Fibroblast of the aortic adventitia (primary cell): ENCODE measurements at regions not wholly inside any gene's neighbourhood (a gene's known extent, or its start where the extent isn't known, plus 50 kb on each side); places are given as distances from the start of the nearest gene placed in this dataset.

Experiments
- DNase-seq: peaks from one replicate; pipeline ENCODE4 v3.0.0-alpha.2; 2010; ENCODE audit warnings: low read depth
- H3K4me3 ChIP-seq: 2 replicates; pipeline ENCODE4 v1.5.1; 2011; ENCODE audit warnings: low read depth, mild to moderate bottlenecking, control low read depth, low read length, moderate library complexity
- CTCF ChIP-seq: IDR thresholded peaks from 2 replicates; pipeline ENCODE4 v1.5.1; 2011; ENCODE audit warnings: mild to moderate bottlenecking, low read length, control low read depth, inconsistent platforms; ENCODE audit not compliant: insufficient read depth

DNA sequence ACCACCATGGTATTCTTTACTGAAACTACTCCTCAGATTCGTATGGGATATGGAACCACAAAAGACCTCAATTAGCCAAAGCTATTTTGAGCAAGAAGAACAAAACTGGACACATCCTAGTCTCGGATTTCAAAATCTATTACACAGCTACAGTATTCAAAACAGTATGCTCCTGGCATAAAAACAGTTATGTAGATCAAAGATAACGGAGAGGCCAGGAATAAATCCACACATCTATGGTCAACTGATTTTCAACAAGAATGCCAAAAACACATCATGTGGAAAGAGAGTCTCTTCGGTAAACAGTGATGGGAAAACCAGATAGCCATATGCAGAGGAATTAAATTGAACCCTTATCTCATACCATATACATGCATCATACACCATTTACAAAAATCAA, 155.3 kb downstream of the SPCS3 start:
- no peak overlapping the region for H3K4me3 ChIP-seq
- peak; percentile 38 for DNase-seq
- no peak for TF ChIP-seq CTCF

DNA sequence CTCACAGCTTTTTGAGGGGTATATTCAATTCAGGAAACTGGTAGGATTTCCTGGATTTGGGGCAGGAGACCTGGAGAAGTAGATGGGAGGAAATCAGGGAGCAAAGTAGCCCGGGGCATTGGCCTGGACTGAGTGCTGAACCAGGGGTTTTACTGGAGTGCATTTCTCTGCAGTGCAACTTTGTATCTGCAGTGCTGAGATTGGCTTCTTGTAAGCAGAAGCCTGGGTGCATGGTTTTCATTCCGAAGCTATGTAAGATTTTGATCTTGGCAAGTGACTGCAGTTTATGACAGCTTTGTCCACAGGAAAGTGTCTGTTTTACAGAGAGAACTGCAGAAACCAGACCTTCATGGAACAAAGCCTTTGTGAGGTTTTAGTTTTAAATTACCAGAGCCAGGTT, 158.3 kb downstream of the SPCS3 start:
- TF ChIP-seq CTCF, result no peak
- H3K4me3 ChIP-seq, result no peak overlapping the region
- peak; percentile 73 for DNase-seq

GRCh38 chr4:176479767-176480166, 160.0 kb downstream of the SPCS3 start:
- no peak for TF ChIP-seq CTCF
- no peak overlapping the region for H3K4me3 ChIP-seq
- DNase-seq, result no peak

DNA sequence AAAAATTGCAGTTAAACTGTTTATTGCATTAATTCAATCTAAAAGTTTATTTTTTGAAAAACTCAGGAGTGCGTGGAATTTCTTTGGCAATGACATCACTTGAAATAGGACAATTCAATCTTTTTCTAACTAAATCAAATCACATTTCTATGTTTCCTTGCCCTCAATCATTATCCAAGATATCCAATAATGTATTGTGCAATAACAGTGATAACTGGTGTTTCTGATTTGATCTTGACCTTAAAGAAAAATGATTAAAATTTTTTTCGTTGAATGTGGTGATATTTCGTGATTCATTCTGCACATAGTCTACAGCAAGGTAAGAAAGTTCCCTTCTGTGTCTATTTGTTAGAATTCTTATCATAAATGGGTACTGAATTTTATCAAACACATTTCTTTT, 163.2 kb downstream of the SPCS3 start:
- DNase-seq, result no peak
- no peak overlapping the region for H3K4me3 ChIP-seq
- TF ChIP-seq CTCF, result no peak

DNA sequence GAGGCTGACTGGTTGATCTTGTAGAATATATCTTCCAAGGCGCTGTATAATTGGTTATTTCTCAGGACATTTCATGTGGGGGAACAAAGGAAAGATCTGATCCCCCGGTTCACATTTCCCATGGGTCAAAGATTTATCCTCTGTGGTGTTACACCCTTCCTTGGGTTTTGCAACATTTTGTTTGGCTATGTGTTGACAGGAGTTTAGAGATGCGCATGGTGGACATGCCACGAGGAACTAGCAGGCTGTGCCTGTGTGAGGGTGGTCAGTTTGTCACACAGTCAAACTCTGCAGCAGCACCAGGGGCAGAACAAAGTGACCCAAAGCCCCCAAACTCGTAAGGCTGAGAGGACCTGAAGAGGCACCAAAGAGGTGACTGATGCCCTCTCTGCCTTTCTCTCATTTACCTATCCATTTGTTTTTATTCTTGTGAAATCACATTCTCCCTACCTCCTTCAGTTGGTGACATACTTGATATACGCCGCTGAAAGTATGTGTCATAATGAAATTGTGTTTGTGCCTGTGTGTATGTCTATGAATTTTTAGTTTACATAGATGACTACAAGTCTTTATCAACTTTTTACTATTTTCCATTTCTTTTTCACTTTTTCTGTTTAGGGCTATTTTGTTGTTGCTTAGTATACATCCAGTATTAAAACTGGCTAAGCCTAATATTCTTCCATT, 164.7 kb downstream of the SPCS3 start:
- no peak for TF ChIP-seq CTCF
- DNase-seq, result no peak
- H3K4me3 ChIP-seq, result no peak overlapping the region

GRCh38 chr4:176489001-176489400, 169.2 kb downstream of the SPCS3 start:
- DNase-seq, result no peak
- no peak overlapping the region for H3K4me3 ChIP-seq
- TF ChIP-seq CTCF, result no peak
